ENCODE measurements at regions not wholly inside any gene's neighbourhood (a gene's known extent, or its start where the extent isn't known, plus 50 kb on each side); places are given as distances from the start of the nearest gene placed in this dataset.
"Not testable (repeated sequence)": the region's sequence is repeated elsewhere in the genome, so short reads cannot be mapped to it uniquely, and the experiment has no call there.

DNA sequence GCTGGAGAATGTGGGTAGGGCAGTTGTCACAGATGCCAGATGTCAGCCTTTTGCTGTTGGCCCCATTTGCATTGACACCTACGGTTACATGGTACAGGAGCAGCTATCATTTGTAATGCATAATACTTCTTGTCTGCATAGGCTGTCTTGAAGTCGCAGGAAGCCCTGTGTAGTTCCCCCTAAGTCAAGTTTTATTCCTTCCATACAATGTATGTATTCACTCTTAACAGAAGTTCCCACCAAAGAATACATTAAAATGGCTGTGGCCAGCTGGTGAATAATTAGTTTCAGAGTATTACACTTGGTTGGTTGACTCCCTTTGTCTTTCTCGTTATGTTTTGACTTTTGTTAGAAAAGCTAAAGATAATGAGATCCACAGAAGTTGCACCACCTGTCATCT is 1169.0 kb downstream of the REEP3 start:
- ATAC-seq (no peak), DNase-seq (ENCODE audit: low spot score) (no peak), FAIRE-seq (no peak)
- no peaks in the 10 kb centered on the region for H3K36me3 ChIP-seq (replicated peaks in 1 of 2; ENCODE audit: control insufficient read depth in 1 of 2, insufficient read depth in 2 of 2, low read length in 2 of 2)
- no peak overlapping the region for H3K4me3 ChIP-seq (replicated peaks in 1 of 3; ENCODE audit: insufficient read depth in 1 of 3, low read depth in 2 of 3, low read length in 3 of 3)
- no peak overlapping the region for H3K27ac ChIP-seq (ENCODE audit: extremely low read length, insufficient read depth, low read length)
- no peaks in the 10 kb centered on the region for H3K79me2 ChIP-seq (ENCODE audit: insufficient read depth, low read length)
- no peak overlapping the region for H3K9ac ChIP-seq (ENCODE audit: insufficient read depth, low read depth, low read length)
- no peaks in the 10 kb centered on the region for H3K27me3 ChIP-seq (ENCODE audit: control insufficient read depth in 1 of 2, insufficient read depth in 2 of 2, low read length in 2 of 2)
- no peak overlapping the region for H2AFZ ChIP-seq (ENCODE audit: low read length)
- H3K9me3 ChIP-seq (ENCODE audit: low read length): no peaks in the 10 kb centered on the region
- no peaks in the 10 kb centered on the region for H4K20me1 ChIP-seq (ENCODE audit: insufficient read depth, low read length)
- in situ Hi-C loops (cut with HindIII; ENCODE audit: extremely low pct_ligation_motif_present, low pct_unique_long_range_greater_than_20kb) (no loop called here), intact Hi-C loops (cut with micrococcal nuclease; ENCODE audit: unreplicated experiment) (no loop called here)
- BruUV-seq (replicated peaks): no TSS peak
- POLR2A ChIA-PET: no interaction called here
- TF ChIP-seq, protein P1, sequence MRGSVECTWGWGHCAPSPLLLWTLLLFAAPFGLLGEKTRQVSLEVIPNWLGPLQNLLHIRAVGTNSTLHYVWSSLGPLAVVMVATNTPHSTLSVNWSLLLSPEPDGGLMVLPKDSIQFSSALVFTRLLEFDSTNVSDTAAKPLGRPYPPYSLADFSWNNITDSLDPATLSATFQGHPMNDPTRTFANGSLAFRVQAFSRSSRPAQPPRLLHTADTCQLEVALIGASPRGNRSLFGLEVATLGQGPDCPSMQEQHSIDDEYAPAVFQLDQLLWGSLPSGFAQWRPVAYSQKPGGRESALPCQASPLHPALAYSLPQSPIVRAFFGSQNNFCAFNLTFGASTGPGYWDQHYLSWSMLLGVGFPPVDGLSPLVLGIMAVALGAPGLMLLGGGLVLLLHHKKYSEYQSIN (CRISPR knock-in tag; IDR thresholded peaks at IDR 0.05; ENCODE audit: borderline replicate concordance): no peak
- no peak for TF ChIP-seq ZSCAN22 (CRISPR knock-in tag; IDR thresholded peaks at IDR 0.05)
- no peak for TF ChIP-seq SIN3A (IDR thresholded peaks at IDR 0.05; ENCODE audit: borderline replicate concordance, low read depth, low read length)
- no peak for TF ChIP-seq ZNF468 (CRISPR knock-in tag; IDR thresholded peaks at IDR 0.05)
- no peak for TF ChIP-seq THRA (CRISPR knock-in tag; IDR thresholded peaks at IDR 0.05; ENCODE audit: borderline replicate concordance)
- H3K4me2 ChIP-seq (ENCODE audit: low read depth, low read length): no peak overlapping the region
- no peaks in the 10 kb centered on the region for H3K4me1 ChIP-seq (ENCODE audit: insufficient read depth, low read length)
- CTCF ChIA-PET (ENCODE audit: low intra/inter-chr PET ratio, low total read pairs): no interaction called here
- 0% methylated on average over 3 of the region's 3 CpGs for WGBS (ENCODE audit: low lambda C conversion rate)

GRCh38 chr10:64699244-64699643 is 1178.0 kb downstream of the REEP3 start:
- intact Hi-C loops (cut with micrococcal nuclease; ENCODE audit: unreplicated experiment): no loop called here
- no TSS peak for BruUV-seq (replicated peaks)
- WGBS (ENCODE audit: low lambda C conversion rate): 0% methylated on average over 3 of the region's 3 CpGs

DNA sequence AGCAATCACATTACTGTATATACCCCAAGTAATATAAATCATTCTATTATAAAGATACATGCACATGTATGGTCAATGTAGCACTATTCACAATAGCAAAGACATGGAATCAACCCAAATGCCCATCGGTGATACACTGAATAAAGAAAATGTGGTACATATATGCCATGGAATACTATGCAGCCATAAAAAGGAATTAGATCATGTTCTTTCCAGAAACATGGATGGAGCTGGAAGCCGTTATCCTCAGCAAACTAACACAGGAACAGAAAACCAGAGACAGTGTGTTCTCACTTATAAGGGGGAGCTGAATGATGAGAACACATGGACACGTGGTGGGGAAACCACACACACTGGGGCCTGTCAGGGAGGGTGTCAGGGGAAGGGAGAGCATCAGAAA is 1180.9 kb downstream of the REEP3 start:
- in situ Hi-C loops (cut with HindIII; ENCODE audit: extremely low pct_ligation_motif_present, low pct_unique_long_range_greater_than_20kb); FAIRE-seq; CTCF ChIA-PET (ENCODE audit: low intra/inter-chr PET ratio, low total read pairs); H4K20me1 ChIP-seq (ENCODE audit: insufficient read depth, low read length); BruUV-seq (replicated peaks); H3K36me3 ChIP-seq (replicated peaks in 1 of 2; ENCODE audit: control insufficient read depth in 1 of 2, insufficient read depth in 2 of 2, low read length in 2 of 2); ATAC-seq; H3K4me1 ChIP-seq (ENCODE audit: insufficient read depth, low read length); H3K79me2 ChIP-seq (ENCODE audit: insufficient read depth, low read length); POLR2A ChIA-PET; H3K4me3 ChIP-seq (replicated peaks in 1 of 3; ENCODE audit: insufficient read depth in 1 of 3, low read depth in 2 of 3, low read length in 3 of 3); H3K9me3 ChIP-seq (ENCODE audit: low read length); H2AFZ ChIP-seq (ENCODE audit: low read length); H3K27ac ChIP-seq (ENCODE audit: extremely low read length, insufficient read depth, low read length); H3K9ac ChIP-seq (ENCODE audit: insufficient read depth, low read depth, low read length); intact Hi-C loops (cut with micrococcal nuclease; ENCODE audit: unreplicated experiment); H3K4me2 ChIP-seq (ENCODE audit: low read depth, low read length); DNase-seq (ENCODE audit: low spot score); H3K27me3 ChIP-seq (ENCODE audit: control insufficient read depth in 1 of 2, insufficient read depth in 2 of 2, low read length in 2 of 2): not testable (repeated sequence)
- WGBS (ENCODE audit: low lambda C conversion rate): 16% methylated on average over 3 of the region's 3 CpGs

More at GRCh38 chr10:64699244-64699643, 1178.0 kb downstream of the REEP3 start:
- no peak overlapping the region for H3K4me3 ChIP-seq (replicated peaks in 1 of 3; ENCODE audit: insufficient read depth in 1 of 3, low read depth in 2 of 3, low read length in 3 of 3)
- H3K9ac ChIP-seq (ENCODE audit: insufficient read depth, low read depth, low read length): no peak overlapping the region
- FAIRE-seq: no peak
- TF ChIP-seq ZNF383 (CRISPR knock-in tag; IDR thresholded peaks at IDR 0.05; ENCODE audit: borderline replicate concordance) (no peak), ZSCAN12 (CRISPR knock-in tag; IDR thresholded peaks at IDR 0.05) (no peak), NBN (conservative IDR thresholded peaks at IDR 0.05) (no peak), PRMT3 (CRISPR knock-in tag; IDR thresholded peaks at IDR 0.05; ENCODE audit: borderline replicate concordance, low read depth) (no peak), U2AF1 (optimal IDR thresholded peaks at IDR 0.05; ENCODE audit: low read depth, low read length) (no peak), RAD51 (IDR thresholded peaks at IDR 0.05; ENCODE audit: borderline replicate concordance) (peak; percentile 80), ZNF446 (CRISPR knock-in tag; IDR thresholded peaks at IDR 0.05) (no peak)
- TF ChIP-seq, protein P2, sequence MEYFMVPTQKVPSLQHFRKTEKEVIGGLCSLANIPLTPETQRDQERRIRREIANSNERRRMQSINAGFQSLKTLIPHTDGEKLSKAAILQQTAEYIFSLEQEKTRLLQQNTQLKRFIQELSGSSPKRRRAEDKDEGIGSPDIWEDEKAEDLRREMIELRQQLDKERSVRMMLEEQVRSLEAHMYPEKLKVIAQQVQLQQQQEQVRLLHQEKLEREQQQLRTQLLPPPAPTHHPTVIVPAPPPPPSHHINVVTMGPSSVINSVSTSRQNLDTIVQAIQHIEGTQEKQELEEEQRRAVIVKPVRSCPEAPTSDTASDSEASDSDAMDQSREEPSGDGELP (IDR thresholded peaks at IDR 0.05; ENCODE audit: borderline replicate concordance, low read depth): no peak
- H2AFZ ChIP-seq (ENCODE audit: low read length): no peak overlapping the region
- in situ Hi-C loops (cut with HindIII; ENCODE audit: extremely low pct_ligation_motif_present, low pct_unique_long_range_greater_than_20kb): no loop called here
- no peaks in the 10 kb centered on the region for H3K9me3 ChIP-seq (ENCODE audit: low read length)
- H3K27me3 ChIP-seq (ENCODE audit: control insufficient read depth in 1 of 2, insufficient read depth in 2 of 2, low read length in 2 of 2): no peaks in the 10 kb centered on the region; a peak in 1 of 5 replicates
- no peak for ATAC-seq
- H4K20me1 ChIP-seq (ENCODE audit: insufficient read depth, low read length): no peaks in the 10 kb centered on the region; the same call in 1 of the 2 replicates
- POLR2A ChIA-PET: no interaction called here
- no peaks in the 10 kb centered on the region for H3K4me1 ChIP-seq (ENCODE audit: insufficient read depth, low read length)
- H3K27ac ChIP-seq (ENCODE audit: extremely low read length, insufficient read depth, low read length): no peak overlapping the region
- no peak overlapping the region for H3K4me2 ChIP-seq (ENCODE audit: low read depth, low read length)
- no peaks in the 10 kb centered on the region for H3K36me3 ChIP-seq (replicated peaks in 1 of 2; ENCODE audit: control insufficient read depth in 1 of 2, insufficient read depth in 2 of 2, low read length in 2 of 2)
- no peak for DNase-seq (ENCODE audit: low spot score)
- CTCF ChIA-PET (ENCODE audit: low intra/inter-chr PET ratio, low total read pairs): no interaction called here
- no peaks in the 10 kb centered on the region for H3K79me2 ChIP-seq (ENCODE audit: insufficient read depth, low read length)

Data from HepG2 (cell line).